Body of pancreas (tissue), 4 donors: ENCODE measurements at regions not wholly inside any gene's neighbourhood (a gene's known extent, or its start where the extent isn't known, plus 50 kb on each side); places are given as distances from the start of the nearest gene placed in this dataset.

ENCODE experiments used
- CTCF ChIP-seq, 7 experiments: fragments of 450-650 bp in 4 of 7; fragments of 200-600 bp in 3 of 7; sonication (generic) in 3 of 7; IDR thresholded peaks; one replicate each; pipeline ENCODE4 v1.5.1; 2016 to 2019; ENCODE audit warnings: antibody characterized with exemption in 7 of 7
- POLR2A ChIP-seq, 3 donors: fragments of 450-650 bp; IDR thresholded peaks; one replicate each; pipeline ENCODE4 v1.6.1; 2016; ENCODE audit warnings: antibody characterized with exemption in 3 of 3, mild to moderate bottlenecking in 2 of 3

- TF ChIP-seq CTCF (IDR thresholded peaks at IDR 0.05) (no peak), POLR2A (IDR thresholded peaks at IDR 0.05) (no peak)
Measured at GRCh38 chr3:35505772-35506171, 133.6 kb upstream of the ARPP21 start.
